NCI-H2029 treated with DMSO at 0.1 percent for 48 hours (cell line): ENCODE measurements at regions not wholly inside any gene's neighbourhood (a gene's known extent, or its start where the extent isn't known, plus 50 kb on each side); places are given as distances from the start of the nearest gene placed in this dataset.
"Not testable (repeated sequence)": the region's sequence is repeated elsewhere in the genome, so short reads cannot be mapped to it uniquely, and the experiment has no call there.

Source experiments
- DNase-seq: peaks from one replicate; lab custom pipeline; 2025; lab: John Stamatoyannopoulos, UW

DNA sequence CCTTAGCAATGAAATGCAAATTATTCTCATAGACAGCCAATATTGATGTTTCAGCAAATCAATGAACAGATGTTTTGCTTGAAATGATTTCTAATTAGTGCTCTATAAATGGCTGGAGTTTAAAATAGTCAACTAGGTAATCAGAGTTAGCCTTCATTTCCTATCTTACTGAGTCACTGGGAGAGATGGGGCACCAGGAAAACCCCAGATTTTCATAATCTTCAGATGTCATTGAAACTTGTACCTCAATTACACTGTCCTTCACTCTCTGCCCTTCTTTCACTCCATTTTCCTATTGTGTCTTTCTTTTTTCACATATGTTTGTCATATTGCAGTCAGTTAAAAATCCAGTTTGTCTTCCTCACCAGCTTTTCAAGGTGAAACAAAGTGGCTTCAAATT lies 92.7 kb downstream of the C12orf75 start:
- DNase-seq, result no peak

DNA sequence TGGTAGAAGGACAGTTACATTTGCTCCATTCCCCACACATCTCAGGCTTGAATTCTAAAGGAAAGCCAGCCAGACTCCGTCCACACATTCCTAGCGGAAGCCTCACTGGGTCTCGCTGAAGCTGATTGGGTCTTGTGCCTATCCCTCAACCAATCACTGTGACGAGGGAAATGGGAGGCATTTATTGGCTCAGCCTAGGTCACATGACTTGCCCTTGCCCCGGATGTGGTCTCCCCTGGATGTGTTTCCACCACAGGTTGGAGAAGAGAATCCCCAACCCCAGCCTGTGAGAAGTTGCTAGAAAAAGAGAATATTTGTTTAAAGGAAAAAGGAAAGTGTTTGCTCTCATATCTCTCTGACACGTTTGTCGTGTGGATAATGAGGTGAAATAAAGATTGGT lies 93.4 kb downstream of the C12orf75 start:
- no peak for DNase-seq

DNA sequence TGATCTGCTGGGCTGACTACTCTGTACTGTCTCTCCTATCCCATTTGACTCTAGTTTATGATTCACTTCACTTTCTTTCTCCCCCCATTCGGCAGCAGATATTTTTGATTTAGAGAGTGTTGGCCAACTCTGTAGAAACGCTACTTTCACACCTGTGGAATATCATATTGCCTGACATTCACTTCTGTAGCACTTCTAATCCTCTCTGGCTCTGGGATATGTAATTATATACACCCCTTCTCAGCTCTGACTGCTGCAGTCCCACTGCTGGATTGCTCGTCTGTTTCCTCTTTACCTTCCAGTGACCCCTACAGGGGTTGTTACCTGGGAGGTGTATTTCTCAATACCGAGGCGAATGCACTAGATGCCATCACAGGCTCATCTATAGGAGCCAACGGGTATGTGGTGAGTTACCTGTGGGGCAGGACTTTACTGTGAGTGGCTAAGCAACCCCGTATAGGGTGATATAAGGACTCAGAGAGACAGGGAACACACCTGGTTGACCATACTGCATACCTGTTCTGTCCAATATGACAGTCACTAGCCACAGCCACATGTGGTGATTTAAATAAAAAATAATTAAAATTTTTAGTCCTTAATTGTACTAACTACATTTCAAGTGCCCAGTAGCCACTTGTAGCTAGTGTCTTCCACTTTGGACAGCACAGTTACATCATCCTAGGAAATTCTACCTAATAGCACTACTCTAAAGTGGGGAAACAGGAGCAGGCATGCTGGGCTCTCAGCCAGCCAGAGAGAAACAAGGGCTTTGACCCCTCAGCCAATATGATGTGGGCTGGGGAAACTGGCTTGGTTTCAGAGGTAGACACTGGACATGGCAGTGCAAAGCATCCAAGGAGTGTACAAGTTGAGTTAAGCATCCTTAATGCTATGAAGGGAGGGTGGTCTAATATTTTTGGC lies 95.0 kb downstream of the C12orf75 start:
- peak; percentile 19 for DNase-seq

DNA sequence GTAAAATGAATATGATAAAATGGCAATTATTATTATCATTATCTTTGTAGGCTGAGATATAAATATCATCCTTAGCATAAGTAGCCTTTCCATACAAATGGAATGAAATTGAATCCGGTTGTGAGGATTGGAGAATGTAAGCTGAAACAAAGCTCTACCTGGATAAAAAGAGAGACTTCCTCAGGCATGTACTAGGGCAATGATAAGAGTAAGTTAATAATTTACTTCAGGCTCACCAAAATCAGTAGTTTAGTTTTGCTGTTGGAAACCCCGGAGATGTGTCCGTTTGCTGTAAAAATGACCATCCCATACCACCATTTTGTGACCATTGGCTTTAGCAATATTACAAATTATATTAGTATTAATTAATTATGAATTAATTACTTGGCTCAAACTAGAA lies 96.3 kb downstream of the C12orf75 start:
- DNase-seq, result no peak

DNA sequence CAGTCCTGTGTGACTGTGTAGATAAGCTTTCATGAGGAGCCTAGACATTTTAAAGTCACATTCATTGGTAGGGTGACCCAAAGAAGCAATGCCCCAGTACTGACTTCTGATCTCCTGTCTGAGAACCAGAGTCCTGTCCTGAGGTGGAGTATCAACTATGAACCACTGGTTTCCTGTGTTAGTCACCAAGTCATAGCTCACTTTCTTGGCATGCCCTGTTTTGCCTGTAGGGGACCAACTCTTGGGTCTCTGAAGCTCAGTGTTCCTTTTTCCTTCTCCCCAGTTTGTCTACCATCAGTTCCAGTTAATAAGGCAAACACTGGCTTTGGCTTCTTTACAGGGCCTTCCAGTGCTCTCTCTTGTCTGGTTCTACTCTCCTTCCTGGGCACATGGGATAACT lies 97.4 kb downstream of the C12orf75 start:
- no peak for DNase-seq

DNA sequence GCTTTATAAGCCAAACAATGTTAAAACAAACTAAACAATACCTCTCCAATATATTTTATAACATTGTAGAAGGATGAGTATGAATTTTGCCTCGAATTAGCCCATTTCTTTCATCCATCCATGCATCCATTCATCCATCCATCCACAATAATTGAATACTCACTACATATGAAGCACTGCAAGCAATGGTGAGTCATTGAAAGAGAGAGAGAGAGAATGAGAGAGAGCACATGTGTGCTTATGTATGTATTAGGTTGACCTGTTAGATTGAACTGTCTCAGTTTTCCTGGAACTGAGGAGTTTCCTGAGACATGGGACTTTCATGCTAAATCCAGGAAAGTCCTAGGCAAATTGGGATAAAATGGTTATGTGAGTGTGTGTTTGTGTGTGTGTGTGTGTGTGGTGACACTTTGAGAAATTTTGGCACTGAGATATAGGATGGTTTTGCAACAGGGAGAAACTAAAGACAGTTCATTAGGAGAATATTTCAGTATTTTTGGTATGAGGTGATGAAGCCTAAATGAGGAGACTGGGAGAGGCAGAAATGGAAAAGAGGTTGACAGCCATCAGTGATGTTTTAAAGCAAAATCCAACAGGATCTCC lies 98.4 kb downstream of the C12orf75 start:
- DNase-seq, result no peak

DNA sequence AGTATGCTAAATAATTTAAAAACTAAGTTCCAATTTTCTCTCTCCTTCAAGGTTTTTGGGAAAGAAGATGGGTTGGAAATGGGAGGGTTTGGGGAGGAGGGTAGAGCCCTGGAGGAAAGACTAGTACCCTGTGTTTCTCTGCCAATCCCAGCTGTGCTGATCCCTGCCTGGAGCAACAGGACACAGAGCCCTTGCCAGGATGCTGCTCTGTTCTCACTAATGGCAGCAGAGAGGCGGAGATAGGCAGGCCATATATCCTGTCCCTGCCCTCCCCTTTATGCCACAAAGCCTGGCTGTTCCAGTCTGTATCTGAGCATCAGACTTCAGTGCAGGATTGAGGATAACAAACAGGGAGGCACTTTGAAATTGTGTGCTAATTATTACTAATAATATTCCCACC lies 99.0 kb downstream of the C12orf75 start:
- no peak for DNase-seq

GRCh38 chr12:105431537-105432100 lies 101.1 kb downstream of the C12orf75 start:
- DNase-seq, result no peak

DNA sequence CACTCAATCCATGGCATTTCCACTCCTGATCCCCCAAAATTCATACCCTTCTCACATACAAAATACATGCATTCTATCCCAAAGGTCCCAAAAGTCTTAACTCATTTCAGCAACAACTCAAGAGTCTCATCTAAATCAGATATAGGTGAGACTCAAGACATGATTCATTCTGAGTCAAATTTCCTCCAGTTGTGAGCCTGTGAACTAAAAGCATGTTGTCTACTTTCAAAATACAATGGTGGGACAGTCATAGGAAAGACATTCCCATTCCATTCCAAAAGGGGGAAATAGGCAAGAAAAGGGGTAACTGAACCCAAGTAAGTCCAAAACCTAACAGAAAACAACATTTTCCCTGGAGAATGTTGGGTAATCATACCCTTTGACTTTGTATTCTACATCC lies 103.3 kb downstream of the C12orf75 start:
- DNase-seq, result no peak

GRCh38 chr12:105436636-105437035 lies 106.1 kb downstream of the C12orf75 start:
- no peak for DNase-seq

- DNase-seq, result no peak
Measured at GRCh38 chr12:105440037-105440664, 109.7 kb downstream of the C12orf75 start.

- no peak for DNase-seq
Measured at GRCh38 chr12:105443802-105444652, 113.5 kb downstream of the C12orf75 start.

DNA sequence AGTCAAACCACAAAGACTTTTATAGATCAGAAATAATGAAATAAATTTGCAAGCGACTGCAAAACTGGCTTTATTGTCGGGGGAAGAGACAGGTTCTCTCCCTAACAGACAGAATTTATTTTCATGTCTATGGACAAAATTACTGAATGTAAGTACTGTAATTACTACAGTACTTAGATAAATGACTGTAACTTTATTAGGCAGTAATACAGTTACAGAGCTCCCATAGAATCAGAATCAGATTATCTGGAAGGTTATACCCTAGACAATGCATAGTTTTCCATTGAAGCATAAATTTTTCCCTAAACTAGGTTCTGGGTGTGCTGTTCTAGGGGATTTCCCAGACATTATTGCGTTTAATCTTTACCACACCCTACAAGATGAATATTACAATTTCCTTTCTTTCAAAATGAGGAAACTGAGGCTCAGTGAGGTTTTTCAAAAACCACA lies 114.2 kb downstream of the C12orf75 start:
- no peak for DNase-seq

DNA sequence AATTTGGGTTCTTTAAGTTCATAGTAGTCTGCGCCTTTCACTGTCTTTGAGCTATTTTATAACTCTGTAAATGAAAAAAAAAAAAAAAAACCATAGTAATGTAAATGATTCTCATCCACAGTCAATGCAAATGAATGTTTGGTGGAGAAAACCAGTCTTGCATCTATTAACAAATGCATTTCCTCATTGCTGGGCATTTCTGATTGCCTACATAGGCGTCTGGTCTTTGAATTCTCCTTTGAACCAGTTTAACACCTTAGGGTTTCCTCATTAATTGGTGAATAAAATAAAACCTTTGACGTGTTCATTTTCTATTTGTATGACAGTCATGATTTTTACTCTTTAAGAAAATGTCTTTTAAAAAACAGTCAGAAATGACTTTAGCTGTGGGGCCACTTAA lies 114.8 kb downstream of the C12orf75 start:
- DNase-seq, result no peak

DNA sequence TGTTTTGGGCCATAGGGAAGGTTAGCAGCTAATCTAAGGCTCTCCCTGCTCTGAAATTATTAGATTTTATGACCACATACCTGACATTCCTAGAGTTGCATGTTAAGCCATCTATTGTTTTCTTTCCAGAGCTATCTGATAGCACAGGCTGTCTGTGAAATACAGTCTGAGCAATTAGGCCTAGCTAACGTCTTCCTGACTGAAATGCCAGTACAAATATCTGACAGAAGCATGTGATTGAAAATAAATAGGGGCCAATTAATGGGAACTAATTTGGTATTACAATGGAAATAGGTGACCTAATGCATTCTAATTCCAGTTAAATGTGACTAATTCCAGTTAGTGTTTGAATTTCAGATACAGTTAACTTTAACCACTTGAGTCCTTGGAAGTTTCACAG lies 115.2 kb downstream of the C12orf75 start:
- no peak for DNase-seq

DNA sequence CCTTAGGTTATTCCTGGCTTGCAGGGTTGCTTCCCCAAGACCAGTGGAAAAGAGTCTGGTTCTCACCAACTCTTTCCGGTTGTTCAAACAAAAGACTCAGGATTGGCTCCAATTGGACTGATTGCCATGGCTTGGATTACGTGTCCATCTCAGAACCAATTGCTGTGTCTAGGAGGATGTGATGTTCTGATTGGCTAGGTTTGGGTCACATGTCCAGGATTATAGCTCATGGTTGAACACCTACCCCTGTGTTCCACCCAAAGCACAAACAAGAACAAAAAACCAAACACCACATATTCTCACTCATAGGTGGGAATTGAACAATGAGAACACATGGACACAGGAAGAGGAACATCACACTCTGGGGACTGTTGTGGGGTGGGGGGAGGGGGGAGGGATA lies 116.0 kb downstream of the C12orf75 start:
- DNase-seq, result not testable (repeated sequence)

DNA sequence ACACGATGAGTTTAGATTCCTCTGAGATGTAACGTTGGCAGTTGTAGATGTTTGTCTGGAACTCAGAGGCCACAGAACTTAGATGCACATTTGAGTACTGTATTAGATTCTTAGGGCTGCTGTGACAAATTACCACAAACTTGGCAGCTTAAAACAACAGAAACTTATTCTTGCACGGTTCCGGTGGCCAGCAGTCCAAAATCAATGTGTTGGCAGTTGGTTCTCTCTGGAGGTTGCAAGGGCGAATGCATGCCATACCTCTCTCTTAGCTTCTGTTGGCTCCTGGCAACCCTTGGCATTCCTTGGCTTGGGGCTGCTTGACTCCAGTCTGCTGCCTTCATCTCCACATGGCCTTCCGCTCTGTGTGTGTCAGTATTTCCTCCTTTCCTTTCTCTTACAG lies 118.9 kb downstream of the C12orf75 start:
- no peak for DNase-seq

GRCh38 chr12:105451211-105451610 lies 120.7 kb downstream of the C12orf75 start:
- no peak for DNase-seq

DNA sequence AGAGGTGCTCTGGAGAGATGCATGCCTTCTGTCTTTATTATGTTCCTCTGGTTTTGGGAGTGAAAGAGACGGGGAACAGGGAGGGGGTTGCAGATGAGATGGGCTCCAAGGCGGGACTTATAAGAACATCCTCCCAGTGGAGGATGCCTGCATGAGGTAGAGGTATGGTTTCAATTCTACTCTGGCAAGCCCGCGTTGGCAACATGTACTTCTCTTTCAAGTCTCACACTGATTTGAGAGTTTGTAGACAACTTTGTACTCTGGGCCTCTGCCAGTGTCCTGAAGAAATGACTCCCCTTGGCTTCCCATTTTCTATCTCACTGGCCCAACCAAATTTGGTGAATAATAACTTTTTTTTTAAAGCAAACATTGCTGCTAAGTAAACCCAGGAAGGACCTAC lies 121.3 kb downstream of the C12orf75 start:
- no peak for DNase-seq

DNA sequence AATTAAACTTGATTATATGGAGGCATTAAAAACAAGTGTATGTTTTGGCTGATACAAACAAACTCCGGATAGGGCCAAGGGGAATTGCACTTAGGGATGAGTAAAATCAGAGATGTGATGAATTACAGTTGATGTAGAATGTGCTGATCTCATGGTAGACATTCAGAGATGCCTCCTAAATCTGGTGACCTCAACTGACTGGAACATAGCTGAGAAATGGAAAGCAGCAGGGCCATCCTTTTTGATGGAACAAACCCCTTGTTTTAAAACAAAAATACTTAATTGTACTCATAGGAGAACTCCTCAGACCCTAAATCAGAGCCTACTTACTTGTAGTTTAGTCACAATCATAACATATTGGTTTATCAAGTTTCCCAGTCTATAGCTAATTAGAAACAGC lies 122.8 kb downstream of the C12orf75 start:
- DNase-seq, result no peak

- DNase-seq, result no peak
Measured at GRCh38 chr12:105454688-105455087, 124.2 kb downstream of the C12orf75 start.

DNA sequence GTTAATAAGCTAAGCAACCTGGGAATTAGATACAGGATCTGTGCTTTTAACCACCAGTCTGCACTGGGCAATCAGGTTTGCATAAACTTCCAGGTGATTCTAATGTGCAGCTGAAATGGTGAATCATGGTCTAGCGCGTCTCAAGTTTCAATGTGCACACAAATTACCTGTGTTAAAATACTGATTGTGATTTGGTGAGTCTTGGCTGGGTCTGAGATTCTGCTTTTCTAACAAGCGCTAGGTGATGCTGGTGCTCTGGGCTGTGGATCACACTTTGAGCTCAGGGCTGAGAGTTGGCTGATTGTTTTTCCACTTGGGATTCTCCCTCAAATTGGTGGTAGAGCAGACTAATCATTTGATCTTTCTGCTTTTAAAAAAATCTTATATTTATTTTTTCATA lies 124.8 kb downstream of the C12orf75 start:
- DNase-seq, result no peak
